Vagina (tissue), 2 donors: ENCODE measurements at regions not wholly inside any gene's neighbourhood (a gene's known extent, or its start where the extent isn't known, plus 50 kb on each side); places are given as distances from the start of the nearest gene placed in this dataset.
"Not testable (repeated sequence)": the region's sequence is repeated elsewhere in the genome, so short reads cannot be mapped to it uniquely, and the experiment has no call there.

ENCODE experiments used
- DNase-seq, 2 donors: peaks; one replicate each; pipeline ENCODE4 v3.0.0-alpha.2; 2017; ENCODE audit errors: extremely low spot score in 2 of 2
- H3K27ac ChIP-seq: fragments of 200-600 bp; sonication (generic); one replicate; pipeline ENCODE4 v1.5.1; 2019
- H3K27me3 ChIP-seq: fragments of 200-600 bp; sonication (generic); one replicate; pipeline ENCODE4 v1.5.1; 2019
- H3K36me3 ChIP-seq, 2 donors: fragments of 200-600 bp; sonication (generic); one replicate each; pipeline ENCODE4 v1.5.1; 2017 to 2019
- H3K4me1 ChIP-seq: fragments of 200-600 bp; sonication (generic); one replicate; pipeline ENCODE4 v1.5.1; 2019
- H3K4me3 ChIP-seq, 2 donors: fragments of 200-600 bp; sonication (generic); 1 replicate in 1 of 2; 2 replicates in 1 of 2; pipeline ENCODE4 v1.5.1; 2016 to 2019
- H3K9me3 ChIP-seq: fragments of 200-600 bp; sonication (generic); one replicate; pipeline ENCODE4 v1.5.1; 2019
- CTCF ChIP-seq, 3 experiments: fragments of 450-650 bp in 2 of 3; fragments of 200-600 bp in 1 of 3; sonication (generic) in 1 of 3; IDR thresholded peaks; one replicate each; pipeline ENCODE4 v1.5.1; 2017 to 2019; ENCODE audit warnings: antibody characterized with exemption in 3 of 3, mild to moderate bottlenecking in 2 of 3, moderate library complexity in 2 of 3
- POLR2A ChIP-seq, 2 donors: fragments of 450-650 bp; IDR thresholded peaks; one replicate each; pipeline ENCODE4 v1.6.1; 2017; ENCODE audit warnings: antibody characterized with exemption in 2 of 2, mild to moderate bottlenecking in 2 of 2, moderate library complexity in 2 of 2
- POLR2AphosphoS5 ChIP-seq, 2 donors: sonication (generic); formaldehyde crosslinking; IDR thresholded peaks; one replicate each; pipeline ENCODE4 v1.9.0; 2017; ENCODE audit warnings: antibody characterized with exemption in 2 of 2, mild to moderate bottlenecking in 2 of 2, low read depth in 1 of 2; ENCODE audit not compliant: insufficient read depth in 1 of 2
- intact Hi-C: fragments of 100-400 bp; cut with DNase I; formaldehyde crosslinking; loops from one replicate; pipeline ENCODE4 v1.15.1; 2023

GRCh38 chr6:85856235-85856634 lies 213.5 kb upstream of the SYNCRIP start:
- intact Hi-C loops = no loop called here
- no peak for DNase-seq
- Histone ChIP-seq H3K4me3 (no peak overlapping the region), H3K9me3 (no peaks in the 10 kb centered on the region), H3K36me3 (no peaks in the 10 kb centered on the region), H3K27ac (no peak overlapping the region), H3K27me3 (no peaks in the 10 kb centered on the region), H3K4me1 (no peaks in the 10 kb centered on the region)
- TF ChIP-seq POLR2A (IDR thresholded peaks at IDR 0.05) = no peak

- not testable (repeated sequence) for H3K4me3 ChIP-seq, DNase-seq
These were observed 195.8 kb upstream of the SYNCRIP start for GRCh38 chr6:85838351-85839119.

GRCh38 chr6:85828973-85829372 lies 186.3 kb upstream of the SYNCRIP start:
- H3K27ac ChIP-seq = no peak overlapping the region
- no peak for TF ChIP-seq POLR2AphosphoS5 (IDR thresholded peaks at IDR 0.05; ENCODE audit: insufficient read depth in 1 of 2, low read depth in 1 of 2)
- no peak for TF ChIP-seq CTCF (IDR thresholded peaks at IDR 0.05)
- no peak for TF ChIP-seq POLR2A (IDR thresholded peaks at IDR 0.05)
- no peaks in the 10 kb centered on the region for H3K27me3 ChIP-seq
- no peaks in the 10 kb centered on the region for H3K4me1 ChIP-seq
- intact Hi-C loops = no loop called here
- DNase-seq = no peak
- no peaks in the 10 kb centered on the region for H3K36me3 ChIP-seq
- H3K4me3 ChIP-seq = no peak overlapping the region
- no peaks in the 10 kb centered on the region for H3K9me3 ChIP-seq

More at GRCh38 chr6:85838351-85839119, 195.8 kb upstream of the SYNCRIP start:
- intact Hi-C loops, H3K36me3 ChIP-seq, H3K4me1 ChIP-seq, H3K27ac ChIP-seq, H3K9me3 ChIP-seq, H3K27me3 ChIP-seq: not testable (repeated sequence)

GRCh38 chr6:85826997-85827396 lies 184.3 kb upstream of the SYNCRIP start:
- Histone ChIP-seq H3K36me3 (no peaks in the 10 kb centered on the region), H3K9me3 (peaks cover 4% of the 10 kb centered on the region), H3K27ac (no peak overlapping the region), H3K27me3 (no peaks in the 10 kb centered on the region), H3K4me3 (no peak overlapping the region), H3K4me1 (no peaks in the 10 kb centered on the region)
- intact Hi-C loops = no loop called here
- TF ChIP-seq CTCF (IDR thresholded peaks at IDR 0.05) (no peak), POLR2A (IDR thresholded peaks at IDR 0.05) (no peak), POLR2AphosphoS5 (IDR thresholded peaks at IDR 0.05; ENCODE audit: insufficient read depth in 1 of 2, low read depth in 1 of 2) (no peak)
- peak in 1 of 2 donors; percentile 60 for DNase-seq

GRCh38 chr6:85824329-85824728 lies 181.6 kb upstream of the SYNCRIP start:
- TF ChIP-seq POLR2A (IDR thresholded peaks at IDR 0.05) (no peak), POLR2AphosphoS5 (IDR thresholded peaks at IDR 0.05; ENCODE audit: insufficient read depth in 1 of 2, low read depth in 1 of 2) (no peak)
- Histone ChIP-seq H3K27me3 (no peaks in the 10 kb centered on the region), H3K27ac (no peak overlapping the region), H3K36me3 (no peaks in the 10 kb centered on the region), H3K4me1 (no peaks in the 10 kb centered on the region), H3K9me3 (peaks cover 6% of the 10 kb centered on the region), H3K4me3 (no peak overlapping the region)
- intact Hi-C loops = no loop called here
- no peak for DNase-seq

- intact Hi-C loops = no loop called here
- H3K4me3 ChIP-seq = no peak overlapping the region
- no peak overlapping the region for H3K27ac ChIP-seq
- TF ChIP-seq CTCF (IDR thresholded peaks at IDR 0.05) (no peak), POLR2A (IDR thresholded peaks at IDR 0.05) (no peak), POLR2AphosphoS5 (IDR thresholded peaks at IDR 0.05; ENCODE audit: insufficient read depth in 1 of 2, low read depth in 1 of 2) (no peak)
- DNase-seq = no peak
- H3K4me1 ChIP-seq = no peaks in the 10 kb centered on the region
- H3K9me3 ChIP-seq = no peaks in the 10 kb centered on the region
- H3K36me3 ChIP-seq = no peaks in the 10 kb centered on the region
- no peaks in the 10 kb centered on the region for H3K27me3 ChIP-seq
These were observed 167.9 kb upstream of the SYNCRIP start for GRCh38 chr6:85810558-85810957.
